HG03135 (cell line): ENCODE measurements at regions not wholly inside any gene's neighbourhood (a gene's known extent, or its start where the extent isn't known, plus 50 kb on each side); places are given as distances from the start of the nearest gene placed in this dataset.

Experiments used
- ATAC-seq: cut with Tn5 transposase; IDR thresholded peaks from one replicate; pipeline ENCODE4 v1.9.1; 2021; ENCODE audit warnings: mild to moderate bottlenecking, moderate library complexity; ENCODE audit not compliant: unreplicated experiment

DNA sequence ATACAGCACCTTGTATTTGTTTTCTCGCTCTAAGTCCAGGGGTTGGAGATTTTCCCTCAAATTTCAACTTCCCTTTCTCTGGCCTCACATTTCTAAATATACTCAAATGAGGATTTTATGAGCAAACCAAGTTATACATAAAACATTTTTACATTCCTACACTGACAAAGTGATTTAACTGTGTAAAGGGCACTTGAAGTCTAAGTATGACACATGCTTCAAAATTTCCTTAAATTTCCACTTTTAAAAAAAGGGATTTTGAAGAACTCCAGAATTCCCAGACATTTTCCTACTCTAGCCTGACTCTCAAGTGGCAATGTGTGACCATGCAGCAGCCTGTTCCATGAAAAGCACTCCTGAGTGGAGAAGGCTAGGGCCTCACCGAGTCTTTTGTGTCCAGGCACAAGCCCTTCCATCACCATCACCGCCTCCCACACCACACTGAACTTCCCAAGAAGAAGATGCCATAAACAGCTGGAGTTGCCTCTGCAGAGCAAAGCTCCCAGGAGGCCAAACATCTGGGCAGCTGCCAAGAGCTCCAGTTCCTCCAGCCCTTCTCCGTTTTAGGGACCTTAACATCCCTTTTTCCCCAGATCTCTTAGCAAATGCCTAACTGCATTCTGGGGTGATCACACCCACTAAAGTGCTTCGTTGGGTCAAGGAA is 68.9 kb downstream of the NCR2 start:
- ATAC-seq: no peak

- no peak for ATAC-seq
Measured at GRCh38 chr6:41405941-41406727, 70.7 kb downstream of the NCR2 start.

- no peak for ATAC-seq
Measured at GRCh38 chr6:41406728-41407489, 71.5 kb downstream of the NCR2 start.

DNA sequence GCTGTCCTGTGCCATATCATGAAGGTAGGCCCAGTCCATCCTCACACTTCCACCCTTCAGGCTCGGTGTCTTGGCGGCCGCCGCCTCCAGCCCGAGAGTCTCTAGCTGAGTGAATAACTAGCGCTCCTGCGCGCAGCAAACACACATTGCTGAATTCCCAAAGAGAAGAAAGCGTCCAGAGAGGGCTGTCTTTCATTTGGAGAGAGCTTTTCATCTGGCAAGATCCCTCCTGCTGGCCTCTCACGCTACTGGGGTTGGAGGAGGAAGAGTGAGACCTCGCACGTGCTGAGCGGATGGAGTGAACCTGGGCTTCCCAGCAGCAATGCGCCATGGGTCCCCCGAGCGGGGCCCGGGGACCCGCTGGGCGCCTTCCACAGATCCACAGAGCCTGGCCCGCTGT is 73.2 kb downstream of the NCR2 start:
- no peak for ATAC-seq

GRCh38 chr6:41408982-41409381 is 73.6 kb downstream of the NCR2 start:
- no peak for ATAC-seq

DNA sequence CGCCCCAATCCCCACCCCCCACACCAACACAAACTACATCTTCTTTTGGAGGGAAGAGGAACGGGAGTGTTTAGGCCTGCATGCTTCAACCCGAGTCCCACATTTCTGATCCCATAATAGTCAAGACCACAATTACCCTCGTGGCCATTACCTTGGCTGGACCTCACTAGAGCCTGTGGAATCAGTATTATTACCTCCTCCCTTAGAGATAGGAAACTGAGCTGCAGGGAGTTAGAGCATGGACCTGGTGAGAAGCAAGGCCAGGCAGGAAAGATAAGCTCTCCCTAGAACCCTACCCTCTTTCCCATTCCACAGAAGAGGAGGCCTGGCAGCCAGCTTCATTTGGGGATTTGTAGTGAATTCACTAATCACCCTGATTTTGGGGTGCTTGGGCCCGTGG is 74.1 kb downstream of the NCR2 start:
- no peak for ATAC-seq

GRCh38 chr6:41411961-41412360 is 76.6 kb downstream of the NCR2 start:
- no peak for ATAC-seq

DNA sequence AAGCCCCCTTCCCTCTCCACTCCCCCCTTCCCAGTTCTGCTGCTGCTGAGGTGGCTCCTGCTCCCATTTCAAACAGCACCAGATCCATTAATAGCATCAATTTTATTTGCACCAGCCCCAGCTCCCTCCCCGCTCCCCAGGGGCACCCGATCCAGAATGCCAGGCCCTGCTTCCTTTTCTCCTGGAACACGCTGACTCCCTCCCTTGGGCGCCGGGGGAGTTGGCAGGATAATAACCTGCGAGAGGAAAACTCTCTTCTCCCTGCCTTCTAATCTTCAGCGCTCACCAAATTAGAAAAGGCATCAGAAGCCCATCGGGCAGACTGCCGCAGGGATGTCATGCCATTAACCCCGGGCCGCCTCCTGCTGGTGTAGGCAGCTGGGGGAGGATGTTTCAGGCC is 77.8 kb downstream of the NCR2 start:
- no peak for ATAC-seq

- no peak for ATAC-seq
Measured at GRCh38 chr6:41416501-41416837, 81.1 kb downstream of the NCR2 start.

GRCh38 chr6:41418741-41419140 is 83.3 kb downstream of the NCR2 start:
- no peak for ATAC-seq

DNA sequence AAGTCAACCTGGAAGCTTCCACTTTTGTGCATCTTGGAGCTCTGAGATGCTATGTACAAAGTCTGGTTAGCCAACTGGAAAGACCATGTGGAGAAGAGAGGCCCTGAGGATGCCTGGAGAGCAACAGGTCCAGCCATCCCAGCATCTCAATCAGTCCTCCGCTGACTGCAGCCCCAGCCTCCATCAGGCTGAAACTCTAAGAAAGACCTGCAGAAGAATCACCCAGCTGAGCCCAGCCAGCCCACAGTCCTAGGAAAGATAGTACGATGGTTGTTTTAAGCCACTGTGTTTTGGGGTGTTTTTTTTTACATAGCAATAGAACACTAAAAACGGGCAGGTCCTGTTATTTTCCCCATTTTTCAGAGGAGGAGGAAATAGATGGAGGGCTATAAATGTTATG is 84.0 kb downstream of the NCR2 start:
- no peak for ATAC-seq

DNA sequence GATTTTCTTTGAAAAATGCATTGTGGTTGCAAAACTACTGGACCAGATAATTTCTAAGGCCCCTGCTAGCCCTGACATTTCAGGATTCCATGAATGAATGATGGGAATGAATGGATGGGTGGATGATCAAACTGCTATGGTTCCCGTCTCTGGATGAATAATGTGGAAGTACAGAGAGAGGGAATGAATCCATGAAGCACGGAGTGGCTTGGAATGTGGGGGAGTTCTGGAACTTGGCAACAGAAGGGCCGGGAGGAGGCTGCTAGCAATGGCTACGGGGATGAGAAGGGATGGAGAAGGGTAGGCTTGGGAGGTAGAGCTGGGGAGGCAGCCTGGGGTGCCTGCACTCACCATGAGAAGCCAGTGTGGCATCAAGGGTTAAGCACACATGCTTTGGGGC is 84.8 kb downstream of the NCR2 start:
- ATAC-seq: no peak

DNA sequence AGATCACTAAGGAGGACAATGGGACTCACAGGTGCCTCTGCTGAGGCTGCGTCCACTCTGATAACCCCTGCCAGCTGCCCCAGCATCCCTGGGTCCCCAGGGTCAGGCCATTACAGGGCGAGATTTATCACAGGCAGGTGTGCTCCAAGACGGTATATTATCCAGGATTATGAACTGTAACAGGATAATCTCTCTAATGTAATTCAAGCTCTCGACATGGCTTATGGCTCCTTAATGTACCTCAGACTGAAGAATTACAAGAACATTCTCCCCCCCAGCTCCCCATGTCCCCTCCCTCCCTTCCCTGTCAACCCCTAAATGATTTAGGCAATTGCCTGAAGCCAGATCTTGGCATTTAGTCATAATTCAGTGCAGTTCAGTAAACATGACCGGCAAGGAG is 86.8 kb downstream of the NCR2 start:
- ATAC-seq: no peak

- ATAC-seq: no peak
Measured at GRCh38 chr6:41423002-41423401, 87.6 kb downstream of the NCR2 start.

GRCh38 chr6:41424370-41425058 is 89.1 kb downstream of the NCR2 start:
- peak; percentile 61 for ATAC-seq

DNA sequence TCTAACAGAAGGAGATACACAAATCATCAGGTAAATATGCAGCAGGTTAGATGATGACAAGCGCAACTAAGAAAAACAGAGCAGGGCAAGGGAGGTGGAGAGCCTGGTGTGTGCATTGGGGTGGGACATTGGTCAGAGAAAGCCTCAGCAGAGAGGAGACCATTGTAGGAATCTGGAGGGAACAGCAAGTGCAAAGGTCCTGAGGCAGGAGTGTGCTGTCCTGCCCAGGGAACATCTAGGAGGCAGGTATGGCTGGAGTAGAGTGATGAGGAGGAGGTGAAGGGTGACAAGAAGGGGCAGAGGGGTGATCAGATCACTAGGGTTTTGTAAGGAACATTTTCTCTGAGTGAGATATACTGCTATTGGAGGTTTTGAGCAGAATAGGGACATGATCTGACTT is 90.1 kb downstream of the NCR2 start:
- ATAC-seq: no peak

DNA sequence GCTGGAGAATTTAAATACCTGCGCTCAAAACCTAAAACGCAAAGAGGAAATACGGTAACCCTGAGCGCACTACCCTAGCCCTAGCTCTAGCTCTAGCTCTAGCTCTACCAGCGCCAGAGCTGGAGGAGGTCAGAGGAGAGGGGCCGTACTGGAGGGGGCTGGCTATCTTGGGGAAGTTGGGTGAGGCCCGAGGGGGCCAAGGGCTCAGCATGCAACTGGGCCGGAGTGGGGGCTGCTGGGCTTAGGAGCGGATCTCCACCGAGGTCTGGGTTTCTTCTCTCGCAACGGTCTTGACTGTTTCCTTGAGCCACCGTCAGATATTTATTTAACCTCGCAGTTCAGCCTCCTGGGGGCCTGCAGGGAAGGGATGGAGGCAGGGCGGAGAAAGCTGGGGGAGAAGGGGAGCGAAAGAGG is 91.0 kb downstream of the NCR2 start:
- no peak for ATAC-seq

- ATAC-seq: no peak
Measured at GRCh38 chr6:41426888-41427641, 91.7 kb downstream of the NCR2 start.

DNA sequence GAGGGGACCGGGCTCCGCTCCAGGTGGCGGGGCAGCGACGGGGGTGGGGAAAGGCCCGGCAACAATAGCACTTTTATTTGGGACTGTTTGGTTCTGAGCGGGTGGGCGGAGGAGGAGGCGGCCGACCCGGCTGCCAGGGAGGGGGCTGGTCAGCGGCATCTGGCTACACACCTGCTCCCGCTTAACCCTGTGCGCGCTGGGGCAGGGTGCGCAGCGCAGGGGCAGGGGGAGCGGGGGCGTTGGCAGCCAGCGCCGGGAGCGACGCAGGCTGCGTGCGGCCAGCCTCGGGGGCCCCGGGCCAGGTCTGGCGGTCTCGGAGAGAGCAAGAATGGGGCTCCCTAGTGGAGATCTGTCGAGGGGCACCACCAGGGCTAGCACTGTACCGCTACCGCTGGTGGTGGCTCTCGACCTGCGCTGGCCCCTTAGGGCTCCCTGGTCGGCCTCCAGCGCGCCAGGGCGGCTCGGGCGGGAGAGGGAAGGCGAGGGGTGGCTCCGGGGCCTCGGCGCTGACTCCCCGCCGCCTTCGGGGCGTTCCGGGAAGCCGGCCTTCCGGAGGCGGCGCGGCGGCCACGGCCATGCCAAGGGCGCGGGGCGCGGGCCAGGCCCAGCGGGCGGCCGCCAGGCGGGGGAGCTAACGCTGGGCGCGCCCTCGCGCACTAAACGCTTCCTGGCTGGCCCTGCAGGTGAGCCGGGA is 92.4 kb downstream of the NCR2 start:
- no peak for ATAC-seq

GRCh38 chr6:41428336-41428995 is 93.1 kb downstream of the NCR2 start:
- ATAC-seq: no peak
